ENCODE measurements at regions not wholly inside any gene's neighbourhood (a gene's known extent, or its start where the extent isn't known, plus 50 kb on each side); places are given as distances from the start of the nearest gene placed in this dataset.
"Not testable (repeated sequence)": the region's sequence is repeated elsewhere in the genome, so short reads cannot be mapped to it uniquely, and the experiment has no call there.

DNA sequence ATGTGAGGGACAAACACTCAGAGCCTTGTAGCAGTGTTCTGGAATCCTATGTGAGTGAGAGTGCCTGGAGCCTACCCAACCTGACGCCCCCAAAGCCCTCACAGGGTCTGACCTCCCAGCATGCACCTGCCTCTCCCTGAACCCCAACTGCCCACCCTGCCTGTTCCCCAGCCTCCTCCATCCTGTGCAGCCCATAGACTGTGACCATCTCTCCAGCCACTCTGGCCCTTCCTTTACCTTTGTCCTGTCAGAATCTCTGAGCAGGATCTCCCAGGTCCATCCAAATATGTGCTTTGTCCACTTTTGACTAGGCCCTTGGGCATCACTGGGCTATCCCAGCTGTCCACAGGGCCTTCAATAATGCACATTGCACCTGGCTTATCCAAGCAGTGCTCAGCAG is 1159.8 kb upstream of the TPTE start:
- CTCF ChIA-PET; H3K9ac ChIP-seq (ENCODE audit: low read length); ATAC-seq: not testable (repeated sequence)

GRCh38 chr21:9362309-9362708 is 1159.1 kb upstream of the TPTE start:
- H3K9me3 ChIP-seq (ENCODE audit: low read length); H3K27me3 ChIP-seq (ENCODE audit: low read length); H2AFZ ChIP-seq (ENCODE audit: low read length); H3K27ac ChIP-seq (ENCODE audit: low read length); intact Hi-C loops (cut with micrococcal nuclease); H4K20me1 ChIP-seq (ENCODE audit: low read length); H3K4me3 ChIP-seq (ENCODE audit: low read length); BruUV-seq (replicated peaks); DNase-seq; H3F3A ChIP-seq (ENCODE audit: low read length, unreplicated experiment); H3K9me2 ChIP-seq (replicated peaks; ENCODE audit: low read length); H3K4me1 ChIP-seq (ENCODE audit: insufficient read depth, low read length); ATAC-seq; H3K9ac ChIP-seq (ENCODE audit: low read length); H3K4me2 ChIP-seq (ENCODE audit: low read length); CTCF ChIA-PET; H3K36me3 ChIP-seq (ENCODE audit: low read depth, low read length); H3K79me2 ChIP-seq (ENCODE audit: low read length); POLR2A ChIA-PET (ENCODE audit: unreplicated experiment): not testable (repeated sequence)

More for the DNA sequence above, 1159.8 kb upstream of the TPTE start:
- H3K4me2 ChIP-seq (ENCODE audit: low read length); H4K20me1 ChIP-seq (ENCODE audit: low read length); H3K27me3 ChIP-seq (ENCODE audit: low read length); H3K79me2 ChIP-seq (ENCODE audit: low read length); H3K27ac ChIP-seq (ENCODE audit: low read length); H3K4me3 ChIP-seq (ENCODE audit: low read length); intact Hi-C loops (cut with micrococcal nuclease); H3K9me3 ChIP-seq (ENCODE audit: low read length); POLR2A ChIA-PET (ENCODE audit: unreplicated experiment); H3K36me3 ChIP-seq (ENCODE audit: low read depth, low read length); BruUV-seq (replicated peaks); H2AFZ ChIP-seq (ENCODE audit: low read length); H3F3A ChIP-seq (ENCODE audit: low read length, unreplicated experiment); DNase-seq; H3K4me1 ChIP-seq (ENCODE audit: insufficient read depth, low read length); H3K9me2 ChIP-seq (replicated peaks; ENCODE audit: low read length): not testable (repeated sequence)

DNA sequence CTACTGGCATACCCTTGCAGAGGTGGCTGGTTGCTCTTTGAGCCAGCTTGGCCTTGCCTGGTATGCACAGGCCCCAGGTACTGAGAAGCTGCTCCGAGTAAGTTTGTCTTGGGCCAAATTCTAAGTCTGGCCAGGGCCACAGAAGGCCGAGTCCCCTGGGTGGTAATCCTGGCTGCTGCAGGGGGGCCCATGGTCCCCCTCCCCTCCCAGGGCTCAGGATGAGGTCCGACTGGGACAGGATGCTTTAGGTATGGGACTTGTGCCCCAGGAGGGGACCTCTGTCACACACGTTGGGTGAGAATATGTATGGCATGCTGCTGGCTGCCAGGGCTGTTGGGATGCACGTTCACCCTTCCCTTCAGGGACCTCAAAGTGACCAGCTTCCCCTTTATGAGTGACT is 1155.6 kb upstream of the TPTE start:
- POLR2A ChIA-PET (ENCODE audit: unreplicated experiment); H3F3A ChIP-seq (ENCODE audit: low read length, unreplicated experiment); H3K36me3 ChIP-seq (ENCODE audit: low read depth, low read length): not testable (repeated sequence)

DNA sequence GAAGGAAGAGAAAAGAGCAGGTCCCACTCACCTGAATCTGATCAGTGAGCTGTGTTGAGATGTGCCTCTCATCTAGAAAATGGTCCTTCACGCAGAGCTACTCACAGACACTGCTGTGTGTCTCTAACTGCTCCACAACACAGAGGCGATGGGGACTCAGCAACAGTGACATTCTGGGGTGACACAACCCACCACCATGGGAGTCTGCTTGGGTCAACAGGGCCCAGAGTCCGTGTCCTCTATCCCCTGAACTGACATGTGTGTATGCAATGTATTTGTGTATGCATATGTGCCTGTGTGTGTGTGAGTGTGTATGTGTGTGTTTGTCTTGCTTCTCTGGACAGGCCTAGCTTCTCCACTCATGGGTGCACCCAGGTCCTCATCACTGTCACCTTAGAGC is 1154.8 kb upstream of the TPTE start:
- H3F3A ChIP-seq (ENCODE audit: low read length, unreplicated experiment); H3K9me2 ChIP-seq (replicated peaks; ENCODE audit: low read length); CTCF ChIA-PET; H3K79me2 ChIP-seq (ENCODE audit: low read length); H3K9ac ChIP-seq (ENCODE audit: low read length); H3K4me2 ChIP-seq (ENCODE audit: low read length); intact Hi-C loops (cut with micrococcal nuclease); H3K9me3 ChIP-seq (ENCODE audit: low read length); H2AFZ ChIP-seq (ENCODE audit: low read length); DNase-seq; H3K27me3 ChIP-seq (ENCODE audit: low read length); H3K4me1 ChIP-seq (ENCODE audit: insufficient read depth, low read length); BruUV-seq (replicated peaks); POLR2A ChIA-PET (ENCODE audit: unreplicated experiment); H3K4me3 ChIP-seq (ENCODE audit: low read length); H3K36me3 ChIP-seq (ENCODE audit: low read depth, low read length); H3K27ac ChIP-seq (ENCODE audit: low read length); ATAC-seq; H4K20me1 ChIP-seq (ENCODE audit: low read length): not testable (repeated sequence)

More for the DNA sequence above, 1155.6 kb upstream of the TPTE start:
- DNase-seq; H3K27ac ChIP-seq (ENCODE audit: low read length); H3K9ac ChIP-seq (ENCODE audit: low read length); H4K20me1 ChIP-seq (ENCODE audit: low read length); H2AFZ ChIP-seq (ENCODE audit: low read length); H3K79me2 ChIP-seq (ENCODE audit: low read length); H3K9me2 ChIP-seq (replicated peaks; ENCODE audit: low read length); H3K9me3 ChIP-seq (ENCODE audit: low read length); H3K27me3 ChIP-seq (ENCODE audit: low read length); intact Hi-C loops (cut with micrococcal nuclease); H3K4me3 ChIP-seq (ENCODE audit: low read length); H3K4me2 ChIP-seq (ENCODE audit: low read length); ATAC-seq; H3K4me1 ChIP-seq (ENCODE audit: insufficient read depth, low read length); BruUV-seq (replicated peaks): not testable (repeated sequence)
- CTCF ChIA-PET: interaction anchor here (0.6 kb wide), 1 partner anchor 41 kb away, joined by 3 read pairs; no protein-coding TSS in a partner anchor
